ENCODE measurements at regions not wholly inside any gene's neighbourhood (a gene's known extent, or its start where the extent isn't known, plus 50 kb on each side); places are given as distances from the start of the nearest gene placed in this dataset.

GRCh38 chrX:4710618-4711433 is 997.4 kb upstream of the PRKX start (continued):
- no peak for TF ChIP-seq TAF7 (tag; IDR thresholded peaks at IDR 0.05)
- TF ChIP-seq ZNF785 (CRISPR knock-in tag; IDR thresholded peaks at IDR 0.05) = no peak
- TF ChIP-seq POLR2G (IDR thresholded peaks at IDR 0.05; ENCODE audit: low read depth, low read length) = no peak
- no peak for TF ChIP-seq ZBTB33 (CRISPR knock-in tag; IDR thresholded peaks at IDR 0.05)
- TF ChIP-seq ATF6 (CRISPR knock-in tag; IDR thresholded peaks at IDR 0.05) = no peak
- no peak; the same call in 1 of the 2 replicates for TF ChIP-seq CBFA2T2 (conservative IDR thresholded peaks at IDR 0.05)
- no peak for TF ChIP-seq MLX (CRISPR knock-in tag; conservative IDR thresholded peaks at IDR 0.05)
- no peak for TF ChIP-seq ZNF212 (CRISPR knock-in tag; IDR thresholded peaks at IDR 0.05)
- no peak for TF ChIP-seq AFF1 (IDR thresholded peaks at IDR 0.05; ENCODE audit: low read depth in 1 of 2, partially characterized antibody in 2 of 2)
- no peak for TF ChIP-seq FOXA1 (IDR thresholded peaks at IDR 0.05; ENCODE audit: borderline replicate concordance)
- peak; percentile 30; the same call in 1 of the 2 replicates for TF ChIP-seq TAL1 (IDR thresholded peaks at IDR 0.05)
- peak; percentile 85; the same call in 1 of the 2 replicates for TF ChIP-seq DMBX1 (CRISPR knock-in tag; IDR thresholded peaks at IDR 0.05; ENCODE audit: borderline replicate concordance)
- no peak for TF ChIP-seq FOXJ2 (tag; IDR thresholded peaks at IDR 0.05)
- TF ChIP-seq FOXM1 (IDR thresholded peaks at IDR 0.05; ENCODE audit: low read depth) = no peak
- TF ChIP-seq FOXM1 (CRISPR knock-in tag; IDR thresholded peaks at IDR 0.05; ENCODE audit: low read depth) = no peak
- TF ChIP-seq ZNF75A (CRISPR knock-in tag; IDR thresholded peaks at IDR 0.05) = no peak
- TF ChIP-seq ZNF311 (CRISPR knock-in tag; IDR thresholded peaks at IDR 0.05) = no peak
- no peak for TF ChIP-seq HDAC8 (tag; IDR thresholded peaks at IDR 0.05)
- TF ChIP-seq HNRNPL (IDR thresholded peaks at IDR 0.05; ENCODE audit: low read depth, low read length) = no peak
- no peak for TF ChIP-seq SMAD2 (IDR thresholded peaks at IDR 0.05; ENCODE audit: low read depth, low read length)
- TF ChIP-seq CBFA2T3 (IDR thresholded peaks at IDR 0.05) = peak; percentile 53
